ENCODE measurements at regions not wholly inside any gene's neighbourhood (a gene's known extent, or its start where the extent isn't known, plus 50 kb on each side); places are given as distances from the start of the nearest gene placed in this dataset.

- TF ChIP-seq GATA2 (IDR thresholded peaks at IDR 0.05; ENCODE audit: low read depth, low read length) (no peak), GATA3 (IDR thresholded peaks at IDR 0.05; ENCODE audit: low read depth, low read length) (no peak)
These were observed 128.6 kb downstream of the UNC5CL start for GRCh38 chr6:40910260-40910893.

DNA sequence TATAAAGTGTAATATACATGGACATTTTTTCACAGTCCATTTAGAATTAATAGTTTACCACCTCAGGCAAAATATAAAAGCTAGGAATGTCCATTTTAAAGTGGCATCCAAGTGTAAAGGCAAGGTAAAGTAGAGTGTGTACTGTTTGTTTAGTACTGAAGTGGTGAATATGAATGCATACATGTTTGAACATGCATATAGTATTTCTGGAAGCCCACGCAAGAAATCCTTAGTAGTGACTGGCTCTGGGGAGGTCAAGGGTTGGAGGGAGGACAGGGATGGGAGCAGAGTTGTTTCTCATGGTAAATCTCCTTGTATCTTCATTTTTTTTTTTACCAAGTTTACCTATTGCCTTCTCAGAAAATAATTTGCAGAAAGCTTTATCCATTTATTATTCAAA is 129.2 kb downstream of the UNC5CL start:
- TF ChIP-seq GATA3 (IDR thresholded peaks at IDR 0.05; ENCODE audit: low read depth, low read length) (no peak), GATA2 (IDR thresholded peaks at IDR 0.05; ENCODE audit: low read depth, low read length) (no peak)

DNA sequence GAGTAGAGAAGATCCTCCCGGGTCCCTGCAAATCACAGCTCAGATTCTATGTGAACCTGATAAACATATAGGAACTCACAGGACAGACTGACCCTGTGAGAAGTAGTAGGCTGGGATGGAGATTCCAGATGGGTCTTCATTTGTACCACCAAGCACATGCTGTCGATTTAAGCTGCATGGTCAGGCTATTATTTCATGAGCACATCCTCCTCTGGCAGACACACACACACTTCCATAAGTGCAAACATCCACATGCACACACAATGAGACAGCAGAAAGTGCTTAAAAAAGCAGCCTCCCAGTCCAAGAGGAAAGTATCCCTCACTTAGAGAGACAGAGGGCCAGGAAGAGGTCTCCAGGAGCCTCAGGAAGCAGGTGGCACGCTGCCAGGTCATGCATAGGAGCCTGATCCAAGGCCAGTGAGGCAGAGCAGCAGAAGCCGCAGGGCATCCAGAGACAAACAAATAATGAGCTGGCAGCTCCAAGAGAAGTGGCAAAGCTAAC is 131.8 kb downstream of the UNC5CL start:
- TF ChIP-seq GATA2 (IDR thresholded peaks at IDR 0.05; ENCODE audit: low read depth, low read length), result no peak

DNA sequence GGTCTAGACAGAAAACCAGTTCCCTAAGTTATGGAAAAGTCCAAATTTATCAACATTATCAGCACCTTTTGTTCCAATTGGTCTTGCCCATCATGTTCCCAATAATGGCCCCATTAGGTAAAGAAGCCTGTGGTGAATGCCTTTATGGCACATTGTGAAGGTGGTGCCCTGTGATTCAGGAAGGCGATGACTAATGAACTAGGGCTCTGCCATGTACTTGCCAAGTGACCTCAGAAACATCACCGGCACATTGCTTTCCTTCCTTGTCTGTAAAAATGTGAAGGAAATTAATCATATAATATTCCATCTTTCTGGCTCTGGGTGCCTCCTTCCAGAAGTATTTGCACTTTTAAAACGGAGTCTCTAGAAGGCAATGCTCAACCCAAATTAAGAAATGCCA is 132.3 kb downstream of the UNC5CL start:
- TF ChIP-seq GATA2 (IDR thresholded peaks at IDR 0.05; ENCODE audit: low read depth, low read length), result no peak
- TF ChIP-seq GATA3 (IDR thresholded peaks at IDR 0.05; ENCODE audit: low read depth, low read length), result no peak

DNA sequence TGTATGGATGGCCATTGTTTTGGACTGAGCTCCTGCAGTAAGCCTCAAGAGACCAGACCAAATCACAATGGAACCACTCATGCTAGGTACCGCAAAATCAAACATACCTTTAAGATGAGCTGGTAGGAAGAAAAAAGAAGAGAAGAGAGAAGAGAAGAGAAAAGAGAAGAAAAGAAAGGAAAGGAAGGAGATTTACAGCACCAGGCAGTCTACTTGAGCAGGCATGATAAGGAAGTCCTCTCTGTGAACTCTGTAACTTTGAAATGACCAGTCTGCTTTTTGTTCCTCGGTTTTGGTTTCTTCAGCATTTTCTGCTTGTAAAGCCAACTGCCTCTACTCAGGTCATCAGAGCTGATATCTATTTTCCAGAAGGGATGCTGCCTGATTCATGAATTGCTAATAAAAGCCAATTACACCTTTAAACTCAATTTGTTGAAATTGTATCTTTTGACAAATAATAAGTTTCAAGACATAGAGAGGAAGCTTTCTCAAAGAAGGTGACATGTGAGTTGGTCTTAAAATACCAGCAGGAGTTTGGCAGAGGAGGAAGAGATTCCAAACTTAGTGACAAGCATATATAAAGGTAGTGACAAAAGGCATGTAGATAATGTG is 134.3 kb downstream of the UNC5CL start:
- TF ChIP-seq GATA3 (IDR thresholded peaks at IDR 0.05; ENCODE audit: low read depth, low read length) (no peak), GATA2 (IDR thresholded peaks at IDR 0.05; ENCODE audit: low read depth, low read length) (no peak)

DNA sequence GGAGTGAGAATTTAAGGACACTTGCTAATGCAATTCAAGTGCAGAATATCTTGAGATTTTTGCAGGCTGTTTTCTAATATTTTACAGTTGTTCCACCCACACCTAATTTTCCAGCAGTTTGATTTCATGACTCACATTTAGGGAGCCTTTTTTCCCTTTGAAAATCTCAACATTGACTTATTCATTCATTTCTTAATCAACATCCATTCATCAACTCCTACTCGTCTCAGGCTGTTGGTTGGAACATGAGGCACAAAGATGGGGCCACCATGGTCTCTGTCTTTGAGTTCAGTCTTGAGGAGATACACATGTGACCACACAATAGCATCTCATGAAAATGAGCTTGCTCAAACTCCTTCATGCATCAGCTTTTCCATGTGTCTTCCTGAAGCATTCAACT is 135.6 kb downstream of the UNC5CL start:
- no peak for TF ChIP-seq GATA3 (IDR thresholded peaks at IDR 0.05; ENCODE audit: low read depth, low read length)
- TF ChIP-seq GATA2 (IDR thresholded peaks at IDR 0.05; ENCODE audit: low read depth, low read length), result no peak

GRCh38 chr6:40901322-40902055 is 137.5 kb downstream of the UNC5CL start:
- TF ChIP-seq GATA3 (IDR thresholded peaks at IDR 0.05; ENCODE audit: low read depth, low read length), result no peak
- TF ChIP-seq GATA2 (IDR thresholded peaks at IDR 0.05; ENCODE audit: low read depth, low read length), result no peak

- no peak for TF ChIP-seq GATA3 (IDR thresholded peaks at IDR 0.05; ENCODE audit: low read depth, low read length)
- no peak for TF ChIP-seq GATA2 (IDR thresholded peaks at IDR 0.05; ENCODE audit: low read depth, low read length)
These were observed 138.2 kb downstream of the UNC5CL start for GRCh38 chr6:40900791-40901190.

DNA sequence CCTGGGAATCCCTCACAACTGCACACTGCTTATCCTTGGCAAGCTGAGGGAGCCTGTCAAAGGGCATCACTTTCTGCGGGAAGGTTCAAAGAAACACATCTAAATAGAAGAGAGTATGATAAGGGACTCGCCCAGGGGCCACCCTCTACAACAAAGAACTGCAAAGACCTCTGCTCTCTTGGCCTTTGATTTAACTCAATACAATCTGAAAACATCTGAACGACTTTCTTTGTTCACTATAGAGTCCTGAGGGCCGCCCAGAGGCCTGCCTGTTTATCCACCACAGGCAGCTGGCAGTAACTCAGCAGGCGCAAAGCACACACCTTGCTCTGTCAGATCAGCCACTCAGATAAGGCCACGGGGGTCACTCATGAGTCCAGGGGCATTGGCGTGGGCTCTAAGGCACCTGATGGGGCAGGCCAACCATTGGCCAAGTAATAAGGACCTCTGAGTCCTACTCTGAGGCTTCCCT is 139.3 kb downstream of the UNC5CL start:
- TF ChIP-seq GATA3 (IDR thresholded peaks at IDR 0.05; ENCODE audit: low read depth, low read length), result no peak
- TF ChIP-seq GATA2 (IDR thresholded peaks at IDR 0.05; ENCODE audit: low read depth, low read length), result no peak

DNA sequence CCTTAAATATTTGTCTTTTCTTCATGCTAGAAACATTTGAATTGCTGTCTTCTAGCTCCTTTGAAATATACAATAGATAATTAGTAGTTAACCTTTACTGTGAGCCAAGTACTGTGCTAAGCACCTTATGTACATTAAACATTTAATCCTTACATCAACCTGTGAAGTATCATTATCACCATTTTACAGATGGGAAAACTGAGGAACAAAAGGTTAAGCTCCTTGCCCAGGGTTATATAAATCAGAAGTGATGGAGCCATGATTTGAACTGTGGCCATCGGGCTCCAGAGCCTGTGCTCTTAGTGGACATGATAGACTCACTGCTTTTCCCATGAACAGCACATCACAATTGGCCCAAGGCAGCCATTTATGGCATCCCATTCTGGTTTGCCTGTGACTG is 140.9 kb downstream of the UNC5CL start:
- no peak for TF ChIP-seq GATA2 (IDR thresholded peaks at IDR 0.05; ENCODE audit: low read depth, low read length)
- no peak for TF ChIP-seq GATA3 (IDR thresholded peaks at IDR 0.05; ENCODE audit: low read depth, low read length)

DNA sequence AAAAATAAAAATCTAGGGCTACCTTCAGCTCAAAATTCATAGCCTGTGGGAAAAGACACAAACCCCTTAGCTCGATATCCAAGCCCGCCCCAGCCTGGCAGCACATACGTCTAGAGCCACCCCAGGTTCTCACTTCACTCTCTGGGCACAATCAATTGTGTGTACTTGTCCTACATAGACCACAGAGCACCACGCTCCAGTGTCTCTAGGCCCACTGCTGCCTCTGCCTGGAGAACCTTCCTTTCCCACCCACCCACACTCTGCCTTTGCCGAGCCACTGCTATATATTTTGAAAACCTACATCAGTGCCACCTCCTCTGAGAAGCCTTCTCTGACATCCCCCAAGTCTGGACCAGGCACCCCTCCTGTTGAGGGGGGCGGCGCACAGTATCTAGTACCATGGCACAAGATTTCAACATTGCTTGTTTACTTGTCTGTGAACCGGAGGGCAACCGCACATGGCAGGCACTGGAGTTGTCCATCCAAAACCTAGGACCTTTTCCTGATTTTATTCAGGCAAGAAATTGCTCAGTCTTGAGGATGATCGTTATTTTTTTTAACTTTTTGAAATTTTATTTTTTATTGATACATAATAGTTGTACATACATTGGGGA is 141.5 kb downstream of the UNC5CL start:
- no peak for TF ChIP-seq GATA2 (IDR thresholded peaks at IDR 0.05; ENCODE audit: low read depth, low read length)
- no peak for TF ChIP-seq GATA3 (IDR thresholded peaks at IDR 0.05; ENCODE audit: low read depth, low read length)

GRCh38 chr6:40896696-40897095 is 142.3 kb downstream of the UNC5CL start:
- TF ChIP-seq GATA3 (IDR thresholded peaks at IDR 0.05; ENCODE audit: low read depth, low read length), result no peak
- no peak for TF ChIP-seq GATA2 (IDR thresholded peaks at IDR 0.05; ENCODE audit: low read depth, low read length)

GRCh38 chr6:40894962-40895799 is 143.8 kb downstream of the UNC5CL start:
- TF ChIP-seq GATA2 (IDR thresholded peaks at IDR 0.05; ENCODE audit: low read depth, low read length) (no peak), GATA3 (IDR thresholded peaks at IDR 0.05; ENCODE audit: low read depth, low read length) (no peak)

Data from SH-SY5Y (cell line).